ENCODE measurements at regions not wholly inside any gene's neighbourhood (a gene's known extent, or its start where the extent isn't known, plus 50 kb on each side); places are given as distances from the start of the nearest gene placed in this dataset.

GRCh38 chr16:77592021-77592420, 130.3 kb upstream of the NUDT7 start:
- no peak for DNase-seq (ENCODE audit: low read depth)

GRCh38 chr16:77594057-77594456, 128.3 kb upstream of the NUDT7 start:
- DNase-seq (ENCODE audit: low read depth), result no peak

- no peak for DNase-seq (ENCODE audit: low read depth)
Measured at GRCh38 chr16:77594799-77595596, 127.3 kb upstream of the NUDT7 start.

GRCh38 chr16:77596261-77596660, 126.1 kb upstream of the NUDT7 start:
- DNase-seq (ENCODE audit: low read depth), result no peak

- no peak for DNase-seq (ENCODE audit: low read depth)
Measured at GRCh38 chr16:77599793-77600415, 122.4 kb upstream of the NUDT7 start.

- DNase-seq (ENCODE audit: low read depth), result no peak
Measured at GRCh38 chr16:77600555-77600954, 121.8 kb upstream of the NUDT7 start.

- DNase-seq (ENCODE audit: low read depth), result no peak
Measured at GRCh38 chr16:77603656-77604055, 118.7 kb upstream of the NUDT7 start.

- DNase-seq (ENCODE audit: low read depth), result no peak
Measured at GRCh38 chr16:77610496-77610895, 111.8 kb upstream of the NUDT7 start.

- DNase-seq (ENCODE audit: low read depth), result no peak
Measured at GRCh38 chr16:77611386-77611785, 110.9 kb upstream of the NUDT7 start.

GRCh38 chr16:77612596-77612995, 109.7 kb upstream of the NUDT7 start:
- no peak for DNase-seq (ENCODE audit: low read depth)

- DNase-seq (ENCODE audit: low read depth), result no peak
Measured at GRCh38 chr16:77613095-77613494, 109.2 kb upstream of the NUDT7 start.

- DNase-seq (ENCODE audit: low read depth), result no peak
Measured at GRCh38 chr16:77617553-77617952, 104.8 kb upstream of the NUDT7 start.

- DNase-seq (ENCODE audit: low read depth), result no peak
Measured at GRCh38 chr16:77617996-77618395, 104.3 kb upstream of the NUDT7 start.

GRCh38 chr16:77618951-77619350, 103.4 kb upstream of the NUDT7 start:
- no peak for DNase-seq (ENCODE audit: low read depth)

- DNase-seq (ENCODE audit: low read depth), result no peak
Measured at GRCh38 chr16:77624085-77624484, 98.2 kb upstream of the NUDT7 start.

GRCh38 chr16:77636615-77637014, 85.7 kb upstream of the NUDT7 start:
- no peak for DNase-seq (ENCODE audit: low read depth)

GRCh38 chr16:77637940-77638339, 84.4 kb upstream of the NUDT7 start:
- DNase-seq (ENCODE audit: low read depth), result no peak

GRCh38 chr16:77643176-77643575, 79.1 kb upstream of the NUDT7 start:
- DNase-seq (ENCODE audit: low read depth), result no peak

GRCh38 chr16:77645764-77646163, 76.5 kb upstream of the NUDT7 start:
- DNase-seq (ENCODE audit: low read depth), result no peak

- DNase-seq (ENCODE audit: low read depth), result no peak
Measured at GRCh38 chr16:77647726-77648125, 74.6 kb upstream of the NUDT7 start.

GRCh38 chr16:77650761-77651160, 71.6 kb upstream of the NUDT7 start:
- no peak for DNase-seq (ENCODE audit: low read depth)

GRCh38 chr16:77652399-77652798, 69.9 kb upstream of the NUDT7 start:
- DNase-seq (ENCODE audit: low read depth), result no peak

GRCh38 chr16:77657016-77657415, 65.3 kb upstream of the NUDT7 start:
- no peak for DNase-seq (ENCODE audit: low read depth)

- DNase-seq (ENCODE audit: low read depth), result no peak
Measured at GRCh38 chr16:77660311-77660710, 62.0 kb upstream of the NUDT7 start.

Data from stimulated activated CD4-positive, alpha-beta T cell treated with anti-CD3 and anti-CD28 coated beads, Interleukin-2, amount 100 ng/mL, for 4 hours (primary cell).